ENCODE measurements at regions not wholly inside any gene's neighbourhood (a gene's known extent, or its start where the extent isn't known, plus 50 kb on each side); places are given as distances from the start of the nearest gene placed in this dataset.
"Not testable (repeated sequence)": the region's sequence is repeated elsewhere in the genome, so short reads cannot be mapped to it uniquely, and the experiment has no call there.

GRCh38 chr3:104916971-104917370 lies 449.7 kb upstream of the ALCAM start:
- peak; percentile 73 for DNase-seq (ENCODE audit: low read depth)

GRCh38 chr3:104920512-104920911 lies 446.2 kb upstream of the ALCAM start:
- DNase-seq (ENCODE audit: low read depth) = no peak

GRCh38 chr3:104933972-104934371 lies 432.7 kb upstream of the ALCAM start:
- peak; percentile 28 for DNase-seq (ENCODE audit: low read depth)

- DNase-seq (ENCODE audit: low read depth) = no peak
Measured at GRCh38 chr3:104935613-104936012, 431.1 kb upstream of the ALCAM start.

GRCh38 chr3:104939196-104939595 lies 427.5 kb upstream of the ALCAM start:
- DNase-seq (ENCODE audit: low read depth) = peak; percentile 35

- DNase-seq (ENCODE audit: low read depth) = no peak
Measured at GRCh38 chr3:104941785-104942184, 424.9 kb upstream of the ALCAM start.

- DNase-seq (ENCODE audit: low read depth) = no peak
Measured at GRCh38 chr3:104943974-104944373, 422.7 kb upstream of the ALCAM start.

- peak; percentile 66 for DNase-seq (ENCODE audit: low read depth)
Measured at GRCh38 chr3:104947943-104948342, 418.8 kb upstream of the ALCAM start.

GRCh38 chr3:104949810-104950209 lies 416.9 kb upstream of the ALCAM start:
- DNase-seq (ENCODE audit: low read depth) = not testable (repeated sequence)

- DNase-seq (ENCODE audit: low read depth) = no peak
Measured at GRCh38 chr3:104951426-104951825, 415.3 kb upstream of the ALCAM start.

- peak; percentile 98 for DNase-seq (ENCODE audit: low read depth)
Measured at GRCh38 chr3:104952146-104952972, 414.4 kb upstream of the ALCAM start.

GRCh38 chr3:104956620-104957345 lies 409.9 kb upstream of the ALCAM start:
- DNase-seq (ENCODE audit: low read depth) = no peak

GRCh38 chr3:104960579-104960978 lies 406.1 kb upstream of the ALCAM start:
- peak; percentile 47 for DNase-seq (ENCODE audit: low read depth)

GRCh38 chr3:104961851-104962250 lies 404.9 kb upstream of the ALCAM start:
- no peak for DNase-seq (ENCODE audit: low read depth)

GRCh38 chr3:104974316-104974715 lies 392.4 kb upstream of the ALCAM start:
- DNase-seq (ENCODE audit: low read depth) = no peak

- no peak for DNase-seq (ENCODE audit: low read depth)
Measured at GRCh38 chr3:104977719-104978118, 389.0 kb upstream of the ALCAM start.

- no peak for DNase-seq (ENCODE audit: low read depth)
Measured at GRCh38 chr3:104982130-104982529, 384.6 kb upstream of the ALCAM start.

GRCh38 chr3:104987859-104988258 lies 378.9 kb upstream of the ALCAM start:
- peak; percentile 8 for DNase-seq (ENCODE audit: low read depth)

- peak; percentile 25 for DNase-seq (ENCODE audit: low read depth)
Measured at GRCh38 chr3:104988496-104988895, 378.2 kb upstream of the ALCAM start.

GRCh38 chr3:104989878-104990277 lies 376.8 kb upstream of the ALCAM start:
- DNase-seq (ENCODE audit: low read depth) = peak; percentile 18

- no peak for DNase-seq (ENCODE audit: low read depth)
Measured at GRCh38 chr3:104990758-104991157, 376.0 kb upstream of the ALCAM start.

- peak; percentile 11 for DNase-seq (ENCODE audit: low read depth)
Measured at GRCh38 chr3:104992676-104993075, 374.0 kb upstream of the ALCAM start.

- no peak for DNase-seq (ENCODE audit: low read depth)
Measured at GRCh38 chr3:105006164-105006563, 360.5 kb upstream of the ALCAM start.
